SK-N-MC (cell line): ENCODE measurements at regions not wholly inside any gene's neighbourhood (a gene's known extent, or its start where the extent isn't known, plus 50 kb on each side); places are given as distances from the start of the nearest gene placed in this dataset.
"Not testable (repeated sequence)": the region's sequence is repeated elsewhere in the genome, so short reads cannot be mapped to it uniquely, and the experiment has no call there.

Experiments used
- DNase-seq: peaks from one replicate; pipeline ENCODE4 v3.0.0-alpha.2; 2011; ENCODE audit warnings: low read depth, low spot score
- H3K27ac ChIP-seq: fragments of 200-600 bp; sonication (generic); 2 replicates; pipeline ENCODE4 v1.5.1; 2016; ENCODE audit warnings: mixed run types
- H3K36me3 ChIP-seq: fragments of 200-600 bp; sonication (generic); 2 replicates; pipeline ENCODE4 v1.6.1; 2017; ENCODE audit warnings: antibody characterized with exemption, low read length, mixed read lengths; ENCODE audit not compliant: insufficient read depth
- H3K4me3 ChIP-seq: fragments of 200-600 bp; sonication (generic); 2 replicates; pipeline ENCODE4 v1.5.1; 2016
- H3K9ac ChIP-seq: fragments of 200-600 bp; sonication (generic); 2 replicates; pipeline ENCODE4 v1.8.0; 2017; ENCODE audit warnings: mixed run types, mixed read lengths; ENCODE audit not compliant: insufficient read length
- H3K9me3 ChIP-seq: fragments of 200-600 bp; sonication (generic); 2 replicates; pipeline ENCODE4 v1.6.1; 2017; ENCODE audit warnings: low read depth, mild to moderate bottlenecking, antibody characterized with exemption, low read length, moderate library complexity, mixed read lengths
- EZH2 ChIP-seq: fragments of 200-600 bp; sonication (generic); IDR thresholded peaks from one replicate; pipeline ENCODE4 v1.6.1; 2017; ENCODE audit warnings: antibody characterized with exemption
- FOXP2 ChIP-seq: optimal IDR thresholded peaks from 2 replicates; pipeline ENCODE3; 2011; ENCODE audit warnings: mild to moderate bottlenecking, moderate library complexity; ENCODE audit not compliant: insufficient read depth; ENCODE audit errors: extremely low read length, control extremely low read depth
- POLR2AphosphoS5 ChIP-seq: IDR thresholded peaks from 2 replicates; pipeline ENCODE4 v1.6.1; 2012; ENCODE audit warnings: mild to moderate bottlenecking, low read depth, low read length, borderline replicate concordance

DNA sequence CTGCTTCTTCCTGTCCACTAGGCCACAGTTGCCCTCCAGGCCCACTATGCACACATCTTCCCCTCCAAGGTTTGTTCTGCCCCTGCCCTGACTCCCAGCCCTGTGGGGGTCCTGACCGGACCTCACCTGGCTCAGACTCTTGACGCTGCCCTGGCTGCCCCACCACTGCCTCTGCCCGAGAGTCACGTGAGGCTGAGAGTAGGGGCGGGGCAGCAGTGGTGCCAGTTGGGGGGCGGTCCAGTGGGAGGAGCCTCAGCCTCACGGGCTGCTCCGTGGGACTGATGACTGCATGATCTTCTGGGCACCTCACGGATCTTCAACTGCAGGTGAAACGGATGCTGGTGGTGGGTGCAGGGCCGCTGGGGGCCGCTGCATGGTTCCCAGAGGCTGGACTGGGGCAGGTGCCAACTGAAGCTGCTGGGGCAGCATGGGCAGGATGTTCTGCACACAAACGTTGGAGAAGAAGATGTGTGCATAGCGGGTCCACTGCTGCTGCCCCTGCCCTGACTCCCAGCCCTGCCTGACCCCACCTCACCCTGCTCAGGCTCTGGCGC is 77.6 kb downstream of the HHIPL2 start:
- H3K36me3 ChIP-seq, H3K9ac ChIP-seq, H3K4me3 ChIP-seq, DNase-seq, H3K27ac ChIP-seq, H3K9me3 ChIP-seq: not testable (repeated sequence)

DNA sequence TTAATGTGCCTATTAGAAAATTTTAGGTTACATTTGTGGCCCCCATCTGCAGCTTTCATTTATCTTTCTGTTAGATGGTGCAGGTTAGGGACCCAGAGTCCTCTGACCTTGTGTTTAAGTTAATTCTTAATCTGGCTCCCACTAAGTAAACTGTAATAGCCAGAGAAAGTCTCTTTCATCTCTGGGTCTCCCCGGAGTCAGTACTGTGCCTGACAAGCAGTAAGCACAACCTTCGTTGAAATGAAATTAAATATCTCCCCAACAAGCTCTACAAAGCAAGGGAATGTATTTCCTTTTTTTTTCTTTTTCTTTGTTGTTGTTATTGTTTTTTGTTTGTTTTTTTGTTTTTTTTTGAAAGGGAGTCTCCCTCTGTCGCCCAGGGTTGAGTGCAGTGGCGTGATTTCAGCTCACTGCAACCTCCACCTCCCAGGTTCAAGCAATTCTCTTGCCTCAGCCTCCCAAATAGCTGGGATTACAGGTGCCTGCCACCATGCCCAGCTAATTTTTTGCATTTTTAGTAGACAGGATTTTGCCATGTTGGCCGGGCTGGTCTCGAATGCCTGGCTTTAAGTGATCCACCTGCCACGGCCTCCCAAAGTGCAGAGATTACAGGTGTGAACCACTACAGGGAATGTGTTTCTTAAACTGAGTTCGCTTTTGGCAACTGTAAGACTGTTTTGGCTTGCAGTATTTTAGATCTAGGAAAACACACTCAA is 81.6 kb downstream of the HHIPL2 start:
- H3K4me3 ChIP-seq, result no peak overlapping the region
- no peak for DNase-seq
- no peak overlapping the region for H3K9ac ChIP-seq
- H3K36me3 ChIP-seq, result no peaks in the 10 kb centered on the region
- no peak overlapping the region for H3K27ac ChIP-seq
- no peak for TF ChIP-seq EZH2
- no peak for TF ChIP-seq POLR2AphosphoS5
- TF ChIP-seq FOXP2, result no peak
- no peaks in the 10 kb centered on the region for H3K9me3 ChIP-seq

DNA sequence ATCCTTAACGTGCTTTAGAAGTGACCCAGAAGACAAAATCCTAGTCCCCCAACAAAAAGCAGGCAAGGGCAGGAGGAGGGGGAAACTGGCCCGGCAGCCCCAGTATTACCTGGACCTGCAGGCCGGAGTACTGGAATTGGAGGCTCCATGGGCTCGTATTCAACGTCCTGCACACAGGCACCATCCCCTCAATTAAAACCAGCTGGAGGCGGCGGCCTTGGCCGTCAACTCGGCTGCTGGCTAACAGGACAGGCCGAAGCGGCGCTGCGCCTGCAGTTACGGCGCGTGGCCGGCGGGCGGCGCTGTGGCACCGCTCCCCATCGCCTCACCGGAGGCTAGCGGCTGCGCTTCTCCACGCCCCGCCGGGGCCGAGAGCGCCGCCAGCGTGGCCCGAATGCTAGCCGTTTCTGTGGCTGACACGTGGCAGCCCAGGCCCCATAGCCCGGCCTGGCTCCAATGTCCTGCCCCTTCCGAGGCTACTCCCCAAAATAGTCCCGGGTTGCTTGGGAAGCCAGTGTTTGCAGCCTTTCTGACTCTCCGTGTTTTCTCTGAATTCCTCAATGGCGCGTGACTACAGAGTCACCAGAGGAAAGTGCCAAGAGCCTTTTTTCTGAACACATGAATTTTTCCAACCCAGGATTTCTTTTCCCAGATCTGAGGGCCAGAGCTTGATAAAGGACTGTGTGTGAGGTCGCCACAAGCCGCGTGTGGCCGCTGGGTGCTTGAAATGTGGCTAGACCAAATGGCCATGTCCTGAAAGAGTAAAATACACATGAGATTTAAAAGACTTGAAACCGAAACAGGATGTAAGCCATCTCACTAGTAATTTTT is 82.5 kb downstream of the HHIPL2 start:
- Histone ChIP-seq H3K27ac (peak overlapping the region; percentile 31; the same call in 1 of the 2 replicates), H3K9me3 (no peaks in the 10 kb centered on the region), H3K9ac (peak overlapping the region; percentile 86), H3K36me3 (no peaks in the 10 kb centered on the region), H3K4me3 (peak overlapping the region; percentile 83)
- peak; percentile 26 for DNase-seq
- TF ChIP-seq POLR2AphosphoS5 (peak; percentile 60; the same call in 1 of the 2 replicates), FOXP2 (no peak)

DNA sequence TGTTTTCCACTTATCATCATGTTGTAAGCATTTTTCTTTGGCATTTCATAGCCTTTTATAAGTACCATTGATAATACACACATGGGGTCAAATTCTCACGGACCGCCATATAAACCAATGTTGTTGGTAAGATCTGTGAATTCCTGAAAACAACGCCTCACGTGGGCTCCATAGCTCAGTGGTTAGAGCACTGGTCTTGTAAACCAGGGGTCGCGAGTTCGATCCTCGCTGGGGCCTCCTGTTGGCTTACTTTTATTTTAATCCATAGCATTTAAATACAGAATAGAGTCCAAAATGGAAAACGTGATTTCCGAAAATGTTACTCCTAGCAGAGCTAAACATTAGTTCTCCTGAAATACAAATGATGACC is 83.1 kb downstream of the HHIPL2 start:
- peak; percentile 70 for DNase-seq
- TF ChIP-seq EZH2 (no peak), FOXP2 (no peak), POLR2AphosphoS5 (no peak)
- Histone ChIP-seq H3K9me3 (no peaks in the 10 kb centered on the region), H3K9ac (peak overlapping the region; percentile 86), H3K36me3 (no peaks in the 10 kb centered on the region), H3K4me3 (peak overlapping the region; percentile 83), H3K27ac (no peak overlapping the region)

DNA sequence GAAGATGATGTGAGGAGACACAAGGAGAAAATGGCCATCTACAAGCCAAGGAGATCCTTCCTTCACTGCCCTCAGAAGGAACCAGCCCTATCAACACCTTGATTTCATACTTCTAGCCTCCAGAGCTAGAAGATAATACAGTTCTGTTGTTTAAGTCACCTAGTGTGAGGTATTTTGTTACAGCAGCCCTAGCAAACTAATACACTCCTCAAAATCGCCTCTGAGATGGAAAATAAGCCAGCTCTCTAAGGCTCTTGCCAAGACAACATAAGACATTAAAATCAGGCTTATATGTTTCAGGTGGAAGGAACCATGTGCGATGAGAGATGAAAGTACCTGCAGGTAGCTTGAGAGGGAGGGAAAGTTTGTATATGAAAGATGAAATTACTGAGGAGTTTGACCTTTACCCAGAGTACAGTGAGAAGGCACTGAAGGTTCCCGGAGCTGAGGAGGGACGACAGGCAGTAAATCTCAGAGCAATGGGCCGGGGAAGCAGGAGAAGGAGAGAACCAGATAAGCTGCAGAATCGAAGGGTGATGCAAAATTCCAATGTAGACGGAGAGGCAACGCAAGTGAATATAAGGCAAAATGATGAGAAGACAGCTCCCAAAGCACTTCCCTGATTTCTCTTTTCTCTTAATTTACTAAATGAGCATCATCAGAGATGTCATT is 84.7 kb downstream of the HHIPL2 start:
- TF ChIP-seq FOXP2 (no peak), EZH2 (no peak), POLR2AphosphoS5 (no peak)
- H3K9me3 ChIP-seq, result no peaks in the 10 kb centered on the region
- H3K27ac ChIP-seq, result no peak overlapping the region
- no peak for DNase-seq
- no peak overlapping the region for H3K4me3 ChIP-seq
- H3K9ac ChIP-seq, result no peak overlapping the region
- no peaks in the 10 kb centered on the region for H3K36me3 ChIP-seq

DNA sequence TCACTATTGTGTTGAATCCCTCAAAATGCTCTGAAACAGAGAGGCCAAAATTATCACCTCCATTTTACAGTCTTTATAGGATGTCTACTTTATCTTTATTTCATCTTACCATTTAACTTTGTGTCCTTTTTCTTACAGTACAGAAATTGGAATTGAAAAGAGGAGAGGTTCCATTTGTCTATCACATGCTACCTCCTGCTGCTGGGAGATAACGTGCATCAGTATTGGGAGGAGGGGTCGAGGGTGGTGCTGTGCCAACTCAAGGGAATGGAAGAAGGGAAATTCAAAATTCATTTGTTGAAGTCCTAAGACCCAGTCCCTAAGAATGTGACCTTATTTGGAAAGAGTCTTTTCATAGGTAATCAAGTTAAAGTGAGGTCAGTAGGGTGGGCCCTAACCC is 85.3 kb downstream of the HHIPL2 start:
- no peaks in the 10 kb centered on the region for H3K36me3 ChIP-seq
- no peak overlapping the region for H3K9ac ChIP-seq
- H3K27ac ChIP-seq, result no peak overlapping the region
- H3K9me3 ChIP-seq, result no peaks in the 10 kb centered on the region
- H3K4me3 ChIP-seq, result no peak overlapping the region
- no peak for DNase-seq
- TF ChIP-seq POLR2AphosphoS5, result no peak
- TF ChIP-seq EZH2, result no peak

DNA sequence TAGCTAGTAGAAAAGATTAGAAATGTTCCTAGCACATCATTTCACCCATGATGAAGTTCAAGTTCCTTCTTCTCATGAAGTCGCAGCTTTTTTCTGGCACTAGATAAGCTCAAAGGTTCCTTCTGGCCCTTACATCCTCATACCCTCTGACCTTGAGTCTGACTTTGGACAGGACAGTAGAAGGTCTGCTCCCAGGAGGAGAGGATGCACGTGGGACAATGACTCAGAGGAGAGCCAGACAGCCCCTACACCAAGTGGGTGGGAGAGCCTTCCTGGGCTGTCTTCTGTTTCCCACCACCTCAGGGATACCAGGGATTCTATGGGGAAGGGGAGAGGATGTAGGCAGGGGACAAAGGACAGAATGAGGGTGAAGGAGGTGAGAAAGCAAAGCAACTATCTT is 86.0 kb downstream of the HHIPL2 start:
- no peaks in the 10 kb centered on the region for H3K9me3 ChIP-seq
- no peak overlapping the region for H3K4me3 ChIP-seq
- H3K27ac ChIP-seq, result no peak overlapping the region
- no peaks in the 10 kb centered on the region for H3K36me3 ChIP-seq
- no peak for DNase-seq
- no peak for TF ChIP-seq FOXP2
- no peak for TF ChIP-seq EZH2
- no peak for TF ChIP-seq POLR2AphosphoS5
- no peak overlapping the region for H3K9ac ChIP-seq

DNA sequence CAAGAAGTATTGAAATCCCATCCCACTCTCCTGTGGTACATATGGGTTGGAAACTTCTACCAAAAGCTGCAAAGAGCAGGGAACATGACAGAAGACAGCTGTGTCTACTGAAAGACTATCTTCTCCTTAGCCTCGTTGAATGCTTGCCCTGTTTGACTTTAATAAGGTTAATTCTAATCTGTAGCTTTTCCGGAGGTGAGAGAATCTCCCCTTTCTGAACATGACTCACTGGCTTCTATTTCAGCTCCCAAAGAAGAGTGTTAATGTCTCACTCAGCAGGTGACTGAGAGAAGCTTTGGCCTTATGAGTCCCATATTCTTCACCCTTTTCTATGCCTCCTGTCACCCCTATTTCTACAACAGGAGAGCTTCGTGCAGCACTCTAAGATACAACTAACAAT is 88.3 kb downstream of the HHIPL2 start:
- no peak for DNase-seq
- Histone ChIP-seq H3K4me3 (no peak overlapping the region), H3K36me3 (no peaks in the 10 kb centered on the region), H3K27ac (no peak overlapping the region), H3K9ac (no peak overlapping the region), H3K9me3 (no peaks in the 10 kb centered on the region)
- TF ChIP-seq FOXP2 (no peak), POLR2AphosphoS5 (no peak), EZH2 (no peak)
